Ovary (tissue), 7 donors: ENCODE measurements at regions not wholly inside any gene's neighbourhood (a gene's known extent, or its start where the extent isn't known, plus 50 kb on each side); places are given as distances from the start of the nearest gene placed in this dataset.

ENCODE experiments used
- DNase-seq, 5 donors: peaks; one replicate each; pipeline ENCODE4 v3.0.0-alpha.2; 2019 to 2020
- H3K27ac ChIP-seq, 2 donors: fragments of 200-600 bp; one replicate each; pipeline versions ENCODE4 v1.5.1 to v1.8.0; 2019 to 2022
- H3K27me3 ChIP-seq: fragments of 200-600 bp; one replicate; pipeline ENCODE4 v1.8.0; 2022
- H3K36me3 ChIP-seq: fragments of 200-600 bp; sonication (generic); one replicate; pipeline ENCODE4 v1.5.1; 2019
- H3K4me1 ChIP-seq: one replicate; pipeline ENCODE4 v1.8.1; 2013; ENCODE audit warnings: mild to moderate bottlenecking, moderate library complexity; ENCODE audit not compliant: insufficient read depth
- H3K4me3 ChIP-seq: fragments of 200-600 bp; sonication (generic); one replicate; pipeline ENCODE4 v1.5.1; 2017
- H3K9me3 ChIP-seq, 2 donors: fragments of 200-600 bp in 1 of 2; sonication (generic) in 1 of 2; one replicate each; pipeline versions ENCODE4 v1.5.1 to v1.8.1; 2013 to 2019; ENCODE audit warnings: mild to moderate bottlenecking in 1 of 2, moderate library complexity in 1 of 2
- CTCF ChIP-seq, 3 donors: fragments of 450-650 bp in 2 of 3; fragments of 200-600 bp in 1 of 3; IDR thresholded peaks; one replicate each; pipeline versions ENCODE4 v1.5.1 to v1.8.0; 2016 to 2022; ENCODE audit warnings: antibody characterized with exemption in 3 of 3, mild to moderate bottlenecking in 1 of 3
- EP300 ChIP-seq: sonication (generic); formaldehyde crosslinking; IDR thresholded peaks from one replicate; pipeline ENCODE4 v1.6.1; 2017; ENCODE audit warnings: antibody characterized with exemption
- POLR2A ChIP-seq: fragments of 450-650 bp; IDR thresholded peaks from one replicate; pipeline ENCODE4 v1.6.1; 2017; ENCODE audit warnings: antibody characterized with exemption, mild to moderate bottlenecking, moderate library complexity
- WGBS, 3 donors: extraction: QIAGEN DNeasy Blood & Tissue Kit in 1 of 3; methylation state at CpG; one replicate each; pipeline versions ENCODE4 v1.1.5 to v1.1.7; 2013 to 2017; 5-methylcytosine and 5-hydroxymethylcytosine counted together
- intact Hi-C, 4 donors: fragments of 100-400 bp; cut with DNase I; formaldehyde crosslinking; loops; one replicate each; pipeline versions ENCODE4 v1.11.0 to v1.15.1; 2022 to 2023
- donor health status: DM: no; HTN: no; CAD: no; lungs with moderate emphysema.
- donor health status: DM: no; HTN: no; CAD: no.
- donor health status: Bipolar disorder and iron deficiency.
- donor health status: DM: no; HTN: no; CAD: no.
- donor health status: DM: yes; HTN: yes; CAD: no.

- WGBS, 3 donors: 93 to 96% (median 94%) methylated on average over 9 of the region's 9 CpGs
- Histone ChIP-seq H3K4me1 (peaks cover 8% of the 10 kb centered on the region), H3K9me3 (no peaks in the 10 kb centered on the region), H3K27me3 (no peaks in the 10 kb centered on the region), H3K27ac (no peak overlapping the region), H3K4me3 (no peak overlapping the region), H3K36me3 (no peaks in the 10 kb centered on the region)
- TF ChIP-seq CTCF (IDR thresholded peaks at IDR 0.05) (no peak), EP300 (no peak), POLR2A (no peak)
- intact Hi-C loops: no loop called here
- no peak for DNase-seq
Observed at GRCh38 chr22:35479359-35479758, 61.3 kb upstream of the RASD2 start.

- Histone ChIP-seq H3K9me3 (no peaks in the 10 kb centered on the region), H3K36me3 (no peaks in the 10 kb centered on the region), H3K4me3 (no peak overlapping the region), H3K4me1 (peaks cover 8% of the 10 kb centered on the region), H3K27ac (no peak overlapping the region), H3K27me3 (no peaks in the 10 kb centered on the region)
- TF ChIP-seq CTCF (IDR thresholded peaks at IDR 0.05): no peak
- no peak for TF ChIP-seq POLR2A
- TF ChIP-seq EP300: no peak
- DNase-seq: peak; percentile 41 to 74 (median 55)
- WGBS, 3 donors: 44 to 50% (median 46%) methylated on average over 13 of the region's 13 CpGs
- intact Hi-C loops: no loop called here
Observed at GRCh38 chr22:35479985-35480550, 60.6 kb upstream of the RASD2 start.

GRCh38 chr22:35480627-35481550, 59.7 kb upstream of the RASD2 start:
- intact Hi-C loops: no loop called here
- no peak for TF ChIP-seq CTCF (IDR thresholded peaks at IDR 0.05)
- TF ChIP-seq EP300: no peak
- no peak for TF ChIP-seq POLR2A
- H3K4me3 ChIP-seq: no peak overlapping the region
- 57 to 63% (median 63%) methylated on average over 22 of the region's 22 CpGs for WGBS, 3 donors
- no peak overlapping the region for H3K27ac ChIP-seq
- no peaks in the 10 kb centered on the region for H3K27me3 ChIP-seq
- DNase-seq: no peak
- no peaks in the 10 kb centered on the region for H3K36me3 ChIP-seq
- H3K4me1 ChIP-seq: peaks cover 8% of the 10 kb centered on the region
- H3K9me3 ChIP-seq: no peaks in the 10 kb centered on the region

- no peak for TF ChIP-seq CTCF (IDR thresholded peaks at IDR 0.05)
- no peak for TF ChIP-seq POLR2A
- no peak for TF ChIP-seq EP300
- Histone ChIP-seq H3K36me3 (no peaks in the 10 kb centered on the region), H3K4me3 (no peak overlapping the region), H3K4me1 (peaks cover 8% of the 10 kb centered on the region), H3K27me3 (no peaks in the 10 kb centered on the region), H3K9me3 (no peaks in the 10 kb centered on the region), H3K27ac (no peak overlapping the region)
- 95 to 97% (median 95%) methylated on average over 5 of the region's 5 CpGs for WGBS, 3 donors
- DNase-seq: no peak
- intact Hi-C loops: no loop called here
Observed at GRCh38 chr22:35482311-35482710, 58.3 kb upstream of the RASD2 start.
